ENCODE measurements at regions not wholly inside any gene's neighbourhood (a gene's known extent, or its start where the extent isn't known, plus 50 kb on each side); places are given as distances from the start of the nearest gene placed in this dataset.

- Mint-ChIP-seq H3K36me3 (ENCODE audit: insufficient read depth in 2 of 2) (no peaks in the 10 kb centered on the region), H3K4me3 (no peak overlapping the region), H3K27me3 (ENCODE audit: low read depth) (no peaks in the 10 kb centered on the region), H3K9me3 (peaks cover 4 to 8% of the 10 kb centered on the region in 2 donors), H3K4me1 (ENCODE audit: low read depth) (no peaks in the 10 kb centered on the region), H3K27ac (no peak overlapping the region)
- no peak for ATAC-seq (replicated peaks in 1 of 2)
- DNase-seq: no peak
Measured at GRCh38 chr12:59020073-59020946, 100.0 kb upstream of the LRIG3 start.

- ATAC-seq (replicated peaks in 1 of 2): no peak
- Mint-ChIP-seq H3K4me1 (ENCODE audit: low read depth) (no peaks in the 10 kb centered on the region), H3K9me3 (no peaks in the 10 kb centered on the region), H3K27me3 (ENCODE audit: low read depth) (no peaks in the 10 kb centered on the region), H3K27ac (no peak overlapping the region), H3K4me3 (no peak overlapping the region), H3K36me3 (ENCODE audit: insufficient read depth in 2 of 2) (no peaks in the 10 kb centered on the region)
- no peak for DNase-seq
Measured at GRCh38 chr12:59014885-59015284, 94.6 kb upstream of the LRIG3 start.

GRCh38 chr12:59010941-59011340, 90.6 kb upstream of the LRIG3 start:
- Mint-ChIP-seq H3K36me3 (ENCODE audit: insufficient read depth in 2 of 2) (no peaks in the 10 kb centered on the region), H3K27ac (no peak overlapping the region), H3K27me3 (ENCODE audit: low read depth) (no peaks in the 10 kb centered on the region), H3K4me1 (ENCODE audit: low read depth) (no peaks in the 10 kb centered on the region), H3K9me3 (no peaks in the 10 kb centered on the region), H3K4me3 (no peak overlapping the region)
- DNase-seq (no peak), ATAC-seq (replicated peaks in 1 of 2) (no peak)

- H3K36me3 Mint-ChIP-seq (ENCODE audit: insufficient read depth in 2 of 2): no peaks in the 10 kb centered on the region
- H3K27me3 Mint-ChIP-seq (ENCODE audit: low read depth): no peaks in the 10 kb centered on the region
- H3K27ac Mint-ChIP-seq: no peak overlapping the region
- H3K4me3 Mint-ChIP-seq: no peak overlapping the region
- no peak for DNase-seq
- H3K9me3 Mint-ChIP-seq: no peaks in the 10 kb centered on the region
- no peaks in the 10 kb centered on the region for H3K4me1 Mint-ChIP-seq (ENCODE audit: low read depth)
- ATAC-seq (replicated peaks in 1 of 2): no peak
Measured at GRCh38 chr12:59010118-59010517, 89.8 kb upstream of the LRIG3 start.

GRCh38 chr12:59007620-59008019, 87.3 kb upstream of the LRIG3 start:
- Mint-ChIP-seq H3K4me1 (ENCODE audit: low read depth) (no peaks in the 10 kb centered on the region), H3K36me3 (ENCODE audit: insufficient read depth in 2 of 2) (no peaks in the 10 kb centered on the region), H3K4me3 (no peak overlapping the region), H3K27me3 (ENCODE audit: low read depth) (no peaks in the 10 kb centered on the region), H3K27ac (no peak overlapping the region), H3K9me3 (no peaks in the 10 kb centered on the region)
- no peak for DNase-seq
- ATAC-seq (replicated peaks in 1 of 2): no peak

- no peaks in the 10 kb centered on the region for H3K4me1 Mint-ChIP-seq (ENCODE audit: low read depth)
- no peaks in the 10 kb centered on the region for H3K9me3 Mint-ChIP-seq
- H3K4me3 Mint-ChIP-seq: no peak overlapping the region
- no peak for DNase-seq
- H3K27ac Mint-ChIP-seq: no peak overlapping the region
- ATAC-seq (replicated peaks in 1 of 2): no peak
- no peaks in the 10 kb centered on the region for H3K27me3 Mint-ChIP-seq (ENCODE audit: low read depth)
- no peaks in the 10 kb centered on the region for H3K36me3 Mint-ChIP-seq (ENCODE audit: insufficient read depth in 2 of 2)
Measured at GRCh38 chr12:59005193-59005955, 85.1 kb upstream of the LRIG3 start.

- Mint-ChIP-seq H3K4me3 (no peak overlapping the region), H3K27ac (no peak overlapping the region), H3K27me3 (ENCODE audit: low read depth) (no peaks in the 10 kb centered on the region), H3K4me1 (ENCODE audit: low read depth) (no peaks in the 10 kb centered on the region), H3K36me3 (ENCODE audit: insufficient read depth in 2 of 2) (no peaks in the 10 kb centered on the region), H3K9me3 (no peaks in the 10 kb centered on the region)
- DNase-seq (no peak), ATAC-seq (replicated peaks in 1 of 2) (no peak)
Measured at GRCh38 chr12:59004456-59004855, 84.2 kb upstream of the LRIG3 start.

GRCh38 chr12:58995666-58996363, 75.5 kb upstream of the LRIG3 start:
- Mint-ChIP-seq H3K4me3 (no peak overlapping the region), H3K36me3 (ENCODE audit: insufficient read depth in 2 of 2) (no peaks in the 10 kb centered on the region), H3K9me3 (peaks cover 2 to 5% of the 10 kb centered on the region in 2 donors), H3K27ac (no peak overlapping the region), H3K27me3 (ENCODE audit: low read depth) (no peaks in the 10 kb centered on the region), H3K4me1 (ENCODE audit: low read depth) (no peaks in the 10 kb centered on the region)
- ATAC-seq (replicated peaks in 1 of 2) (no peak), DNase-seq (no peak)

- no peaks in the 10 kb centered on the region for H3K4me1 Mint-ChIP-seq (ENCODE audit: low read depth)
- H3K4me3 Mint-ChIP-seq: no peak overlapping the region
- no peak for ATAC-seq (replicated peaks in 1 of 2)
- no peak overlapping the region for H3K27ac Mint-ChIP-seq
- peaks cover 0 to 1% of the 10 kb centered on the region in 2 donors for H3K36me3 Mint-ChIP-seq (ENCODE audit: insufficient read depth in 2 of 2)
- no peaks in the 10 kb centered on the region for H3K27me3 Mint-ChIP-seq (ENCODE audit: low read depth)
- H3K9me3 Mint-ChIP-seq: peaks cover 4 to 12% of the 10 kb centered on the region in 2 donors
- DNase-seq: no peak
Measured at GRCh38 chr12:58988643-58989344, 68.5 kb upstream of the LRIG3 start.

GRCh38 chr12:58981961-58982360, 61.7 kb upstream of the LRIG3 start:
- ATAC-seq (replicated peaks in 1 of 2) (no peak), DNase-seq (no peak)
- H3K27ac Mint-ChIP-seq: no peak overlapping the region
- no peaks in the 10 kb centered on the region for H3K27me3 Mint-ChIP-seq (ENCODE audit: low read depth)
- H3K9me3 Mint-ChIP-seq: peaks cover 0 to 3% of the 10 kb centered on the region in 2 donors
- H3K4me3 Mint-ChIP-seq: no peak overlapping the region
- H3K36me3 Mint-ChIP-seq (ENCODE audit: insufficient read depth in 2 of 2): no peaks in the 10 kb centered on the region
- H3K4me1 Mint-ChIP-seq (ENCODE audit: low read depth): no peaks in the 10 kb centered on the region

- Mint-ChIP-seq H3K9me3 (peaks cover 0 to 3% of the 10 kb centered on the region in 2 donors), H3K4me3 (no peak overlapping the region), H3K4me1 (ENCODE audit: low read depth) (no peaks in the 10 kb centered on the region), H3K27ac (no peak overlapping the region), H3K36me3 (ENCODE audit: insufficient read depth in 2 of 2) (no peaks in the 10 kb centered on the region), H3K27me3 (ENCODE audit: low read depth) (no peaks in the 10 kb centered on the region)
- ATAC-seq (replicated peaks in 1 of 2) (no peak), DNase-seq (no peak)
Measured at GRCh38 chr12:58980768-58981167, 60.5 kb upstream of the LRIG3 start.

- DNase-seq (no peak), ATAC-seq (replicated peaks in 1 of 2) (no peak)
- Mint-ChIP-seq H3K4me3 (no peak overlapping the region), H3K27me3 (ENCODE audit: low read depth) (no peaks in the 10 kb centered on the region), H3K36me3 (ENCODE audit: insufficient read depth in 2 of 2) (no peaks in the 10 kb centered on the region), H3K4me1 (ENCODE audit: low read depth) (no peaks in the 10 kb centered on the region), H3K27ac (no peak overlapping the region), H3K9me3 (peaks cover 0 to 2% of the 10 kb centered on the region in 2 donors)
Measured at GRCh38 chr12:58978717-58979116, 58.4 kb upstream of the LRIG3 start.

GRCh38 chr12:58977476-58977875, 57.2 kb upstream of the LRIG3 start:
- no peak overlapping the region for H3K27ac Mint-ChIP-seq
- DNase-seq (no peak), ATAC-seq (replicated peaks in 1 of 2) (no peak)
- H3K36me3 Mint-ChIP-seq (ENCODE audit: insufficient read depth in 2 of 2): no peaks in the 10 kb centered on the region
- H3K4me1 Mint-ChIP-seq (ENCODE audit: low read depth): no peaks in the 10 kb centered on the region
- peaks cover 0 to 2% of the 10 kb centered on the region in 2 donors for H3K9me3 Mint-ChIP-seq
- H3K4me3 Mint-ChIP-seq: no peak overlapping the region
- no peaks in the 10 kb centered on the region for H3K27me3 Mint-ChIP-seq (ENCODE audit: low read depth)
